Fibroblast of lung (primary cell): ENCODE measurements at regions not wholly inside any gene's neighbourhood (a gene's known extent, or its start where the extent isn't known, plus 50 kb on each side); places are given as distances from the start of the nearest gene placed in this dataset.

Experiments
- EZH2 ChIP-seq: IDR thresholded peaks from 2 replicates; pipeline ENCODE4 v1.5.1; 2012; ENCODE audit warnings: low read length, control low read depth, mild to moderate bottlenecking; ENCODE audit errors: missing control alignments
- TF ChIP-seq, protein P1 (sequence below), 2 donors: IDR thresholded peaks in 1 of 2; conservative IDR thresholded peaks in 1 of 2; 1 replicate in 1 of 2; 2 replicates in 1 of 2; pipeline ENCODE4 v1.5.1; 2011 to 2012; ENCODE audit warnings: low read length in 2 of 2, control low read depth in 1 of 2, inconsistent platforms in 1 of 2, low read depth in 1 of 2, mild to moderate bottlenecking in 1 of 2

DNA sequence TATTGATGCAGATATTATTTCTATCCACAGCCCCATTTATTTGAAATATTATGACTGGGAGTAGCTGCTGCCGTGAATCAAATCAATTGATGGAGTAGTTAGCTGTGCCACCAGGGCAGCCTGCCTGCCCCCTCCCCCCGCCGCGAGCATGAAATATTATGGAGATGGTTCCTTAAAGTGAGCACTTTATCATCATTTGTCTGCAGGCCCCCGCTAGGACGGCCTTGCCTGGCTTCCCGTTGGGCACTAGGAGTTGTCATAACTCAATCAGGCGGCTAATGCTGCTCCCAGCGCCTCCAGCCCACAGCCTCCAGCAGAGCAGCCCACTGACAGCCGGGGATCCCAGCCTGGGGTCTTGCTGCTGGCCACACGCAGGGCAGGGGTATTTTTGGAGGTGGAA is 173.9 kb downstream of the SALL1 start:
- TF ChIP-seq, protein P1, sequence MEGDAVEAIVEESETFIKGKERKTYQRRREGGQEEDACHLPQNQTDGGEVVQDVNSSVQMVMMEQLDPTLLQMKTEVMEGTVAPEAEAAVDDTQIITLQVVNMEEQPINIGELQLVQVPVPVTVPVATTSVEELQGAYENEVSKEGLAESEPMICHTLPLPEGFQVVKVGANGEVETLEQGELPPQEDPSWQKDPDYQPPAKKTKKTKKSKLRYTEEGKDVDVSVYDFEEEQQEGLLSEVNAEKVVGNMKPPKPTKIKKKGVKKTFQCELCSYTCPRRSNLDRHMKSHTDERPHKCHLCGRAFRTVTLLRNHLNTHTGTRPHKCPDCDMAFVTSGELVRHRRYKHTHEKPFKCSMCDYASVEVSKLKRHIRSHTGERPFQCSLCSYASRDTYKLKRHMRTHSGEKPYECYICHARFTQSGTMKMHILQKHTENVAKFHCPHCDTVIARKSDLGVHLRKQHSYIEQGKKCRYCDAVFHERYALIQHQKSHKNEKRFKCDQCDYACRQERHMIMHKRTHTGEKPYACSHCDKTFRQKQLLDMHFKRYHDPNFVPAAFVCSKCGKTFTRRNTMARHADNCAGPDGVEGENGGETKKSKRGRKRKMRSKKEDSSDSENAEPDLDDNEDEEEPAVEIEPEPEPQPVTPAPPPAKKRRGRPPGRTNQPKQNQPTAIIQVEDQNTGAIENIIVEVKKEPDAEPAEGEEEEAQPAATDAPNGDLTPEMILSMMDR (conservative IDR thresholded peaks at IDR 0.05 in 1 of 2, IDR thresholded peaks at IDR 0.05 in 1 of 2; ENCODE audit: low read depth in 1 of 2, low read length in 2 of 2), result no peak
- TF ChIP-seq EZH2, result no peak
